IMR-90 (cell line): ENCODE measurements at regions not wholly inside any gene's neighbourhood (a gene's known extent, or its start where the extent isn't known, plus 50 kb on each side); places are given as distances from the start of the nearest gene placed in this dataset.

Experiments used
- ATAC-seq: fragments of 200-7000 bp; cut with Tn5 transposase; 2 replicates; pipeline ENCODE4 v1.9.1; 2020; ENCODE audit warnings: low read depth, mild to moderate bottlenecking, moderate library complexity
- BruUV-seq: library from RNA; stranded (reverse); fragments of 400-500 nt; replicated peaks from 2 replicates; lab custom pipeline; 2021; lab: Mats Ljungman, UMichigan
- CTCF ChIA-PET: fragments of 300-600 bp; formaldehyde crosslinking; extraction: SDS; loops from one replicate; lab custom pipeline; 2021; ENCODE audit warnings: antibody characterized with exemption; lab: Yijun Ruan, JAX
- POLR2A ChIA-PET: fragments of 300-600 bp; sonication (Branson Sonifier 250); formaldehyde crosslinking; loops from one replicate; lab custom pipeline; 2022; ENCODE audit warnings: antibody characterized with exemption; ENCODE audit not compliant: unreplicated experiment; lab: Charles Lee
- DNase-seq: peaks from one replicate; pipeline ENCODE4 v3.0.0; 2013
- H2AFZ ChIP-seq: replicated peaks from 2 replicates; pipeline ENCODE3; 2013; ENCODE audit warnings: low read length, mild to moderate bottlenecking; ENCODE audit not compliant: poor library complexity
- H2AK5ac ChIP-seq: 2 replicates; pipeline ENCODE4 v1.6.1; 2013; ENCODE audit warnings: low read depth, low read length, inconsistent platforms
- H2AK9ac ChIP-seq: replicated peaks from 2 replicates; pipeline ENCODE3; 2013; ENCODE audit warnings: mild to moderate bottlenecking, low read depth, low read length, moderate library complexity; ENCODE audit not compliant: poor library complexity
- H2BK120ac ChIP-seq: 2 replicates; pipeline ENCODE4 v1.6.1; 2013; ENCODE audit warnings: low read depth, low read length, inconsistent platforms
- H2BK15ac ChIP-seq: 3 replicates; pipeline ENCODE4 v1.6.1; 2013; ENCODE audit warnings: low read depth, low read length, inconsistent platforms
- H2BK20ac ChIP-seq: 2 replicates; pipeline ENCODE4 v1.6.1; 2013; ENCODE audit warnings: low read depth, mild to moderate bottlenecking, inconsistent platforms, low read length, moderate library complexity
- H2BK5ac ChIP-seq: 2 replicates; pipeline ENCODE4 v1.6.1; 2013; ENCODE audit warnings: mild to moderate bottlenecking, low read depth, low read length, inconsistent platforms; ENCODE audit not compliant: poor library complexity, severe bottlenecking
- H3K14ac ChIP-seq: replicated peaks from 2 replicates; pipeline ENCODE4 v1.6.1; 2013; ENCODE audit warnings: low read depth, low read length, inconsistent platforms
- H3K18ac ChIP-seq: 2 replicates; pipeline ENCODE4 v1.6.1; 2013; ENCODE audit warnings: low read depth, low read length, control low read depth
- H3K23ac ChIP-seq: 2 replicates; pipeline ENCODE4 v1.6.1; 2013; ENCODE audit warnings: low read depth, low read length, inconsistent platforms
- H3K27ac ChIP-seq: 2 replicates; pipeline ENCODE4 v1.5.1; 2013; ENCODE audit warnings: mild to moderate bottlenecking, control low read depth, low read length; ENCODE audit not compliant: insufficient read depth
- H3K27me3 ChIP-seq: 2 replicates; pipeline ENCODE4 v1.6.1; 2013; ENCODE audit warnings: low read length; ENCODE audit not compliant: control insufficient read depth, insufficient read depth
- H3K36me3 ChIP-seq: 2 replicates; pipeline ENCODE4 v1.6.1; 2013; ENCODE audit warnings: low read length, mixed read lengths; ENCODE audit not compliant: control insufficient read depth, insufficient read depth
- H3K4ac ChIP-seq: 2 replicates; pipeline ENCODE4 v1.6.1; 2013; ENCODE audit warnings: low read depth, low read length, inconsistent platforms
- H3K4me1 ChIP-seq: 2 replicates; pipeline ENCODE4 v1.6.1; 2013; ENCODE audit warnings: low read length, mixed read lengths; ENCODE audit not compliant: control insufficient read depth, insufficient read depth
- H3K4me2 ChIP-seq: 2 replicates; pipeline ENCODE4 v1.6.1; 2013; ENCODE audit warnings: low read depth, mild to moderate bottlenecking, control low read depth, low read length, moderate library complexity
- H3K4me3 ChIP-seq: 2 replicates; pipeline ENCODE4 v1.5.1; 2013; ENCODE audit warnings: low read depth, mild to moderate bottlenecking, control low read depth, low read length, moderate library complexity; ENCODE audit not compliant: insufficient read depth
- H3K56ac ChIP-seq: 2 replicates; pipeline ENCODE4 v1.6.1; 2013; ENCODE audit warnings: low read length, inconsistent platforms; ENCODE audit not compliant: insufficient read depth; ENCODE audit errors: extremely low read depth
- H3K79me1 ChIP-seq, 2 experiments: 2 replicates each; pipeline ENCODE4 v1.6.1; 2013; ENCODE audit warnings: low read length in 2 of 2, inconsistent platforms in 1 of 2, low read depth in 1 of 2
- H3K9ac ChIP-seq: 2 replicates; pipeline ENCODE4 v1.6.1; 2013; ENCODE audit warnings: low read depth, low read length, control low read depth
- H3K9me1 ChIP-seq: 2 replicates; pipeline ENCODE4 v1.6.1; 2013; ENCODE audit warnings: low read length, inconsistent platforms; ENCODE audit not compliant: insufficient read depth
- H3K9me3 ChIP-seq: 2 replicates; pipeline ENCODE4 v1.6.1; 2013; ENCODE audit warnings: low read length; ENCODE audit not compliant: control insufficient read depth, insufficient read depth
- H4K20me1 ChIP-seq: 2 replicates; pipeline ENCODE4 v1.6.1; 2013; ENCODE audit warnings: low read length, inconsistent platforms; ENCODE audit not compliant: insufficient read depth
- H4K5ac ChIP-seq: 2 replicates; pipeline ENCODE4 v1.6.1; 2013; ENCODE audit warnings: mild to moderate bottlenecking, low read depth, low read length, control low read depth
- H4K8ac ChIP-seq, 2 experiments: 2 replicates each; pipeline ENCODE4 v1.6.1; 2013; ENCODE audit warnings: low read depth in 2 of 2, low read length in 2 of 2, control low read depth in 1 of 2, inconsistent platforms in 1 of 2
- H4K91ac ChIP-seq: 2 replicates; pipeline ENCODE4 v1.6.1; 2013; ENCODE audit warnings: low read depth, low read length, inconsistent platforms; ENCODE audit not compliant: insufficient read depth
- BHLHE40 ChIP-seq: fragments of 150-350 bp; IDR thresholded peaks from 2 replicates; pipeline ENCODE4 v1.6.1; 2016; ENCODE audit warnings: mild to moderate bottlenecking, low read depth, low read length
- CEBPB ChIP-seq: IDR thresholded peaks from 2 replicates; pipeline ENCODE4 v1.6.1; 2012; ENCODE audit warnings: low read depth, low read length, improper control_type of control experiment
- CHD1 ChIP-seq: IDR thresholded peaks from 2 replicates; pipeline ENCODE4 v1.6.1; 2012; ENCODE audit warnings: low read depth, low read length, improper control_type of control experiment
- FOS ChIP-seq: fragments of 150-350 bp; IDR thresholded peaks from 2 replicates; pipeline ENCODE4 v1.6.1; 2016; ENCODE audit warnings: low read depth, low read length
- MAFK ChIP-seq: IDR thresholded peaks from 2 replicates; pipeline ENCODE4 v1.6.1; 2012; ENCODE audit warnings: low read depth, low read length, improper control_type of control experiment
- MAZ ChIP-seq: IDR thresholded peaks from 2 replicates; pipeline ENCODE4 v1.6.1; 2012; ENCODE audit warnings: low read depth, mild to moderate bottlenecking, low read length, improper control_type of control experiment, moderate library complexity, borderline replicate concordance
- MXI1 ChIP-seq: IDR thresholded peaks from 2 replicates; pipeline ENCODE4 v1.6.1; 2012; ENCODE audit warnings: low read depth, mild to moderate bottlenecking, low read length, moderate library complexity, borderline replicate concordance
- NFE2L2 ChIP-seq: fragments of 150-350 bp; IDR thresholded peaks from 2 replicates; pipeline ENCODE4 v1.6.1; 2016; ENCODE audit warnings: low read depth, mild to moderate bottlenecking, low read length
- POLR2A ChIP-seq: IDR thresholded peaks from 2 replicates; pipeline ENCODE4 v1.6.1; 2012; ENCODE audit warnings: mild to moderate bottlenecking, low read depth, low read length
- RAD21 ChIP-seq: IDR thresholded peaks from 2 replicates; pipeline ENCODE4 v1.6.1; 2012; ENCODE audit warnings: low read length, improper control_type of control experiment
- RCOR1 ChIP-seq: IDR thresholded peaks from 2 replicates; pipeline ENCODE4 v1.6.1; 2012; ENCODE audit warnings: mild to moderate bottlenecking, low read length, improper control_type of control experiment; ENCODE audit not compliant: insufficient replicate concordance
- RFX5 ChIP-seq: IDR thresholded peaks from 2 replicates; pipeline ENCODE4 v1.8.0; 2012; ENCODE audit warnings: low read depth, mild to moderate bottlenecking, low read length, moderate library complexity
- SMC3 ChIP-seq: fragments of 150-350 bp; IDR thresholded peaks from 2 replicates; pipeline ENCODE4 v1.6.1; 2016; ENCODE audit warnings: low read depth, mild to moderate bottlenecking, antibody characterized with exemption, low read length, moderate library complexity
- WGBS, 2 experiments: methylation state at CpG; one replicate each; pipeline versions ENCODE4 v1.1.5 to v1.1.7; 2013; ENCODE audit warnings: missing lambda C conversion rate in 2 of 2; ENCODE audit not compliant: insufficient read length in 1 of 2; ENCODE audit errors: extremely low coverage in 2 of 2; 5-methylcytosine and 5-hydroxymethylcytosine counted together
- dilution Hi-C: fragments of 300-500 bp; cut with HindIII; formaldehyde crosslinking; loops from one replicate; pipeline ENCODE4 v1.14.3; 2018; ENCODE audit warnings: low sequenced_read_pairs; ENCODE audit not compliant: unreplicated experiment
- in situ Hi-C: fragments of 300-500 bp; cut with MboI; formaldehyde crosslinking; loops from 3 replicates; pipeline ENCODE4 v1.14.3; 2019; ENCODE audit warnings: low sequenced_read_pairs, inconsistent platforms, mixed read lengths
- intact Hi-C: fragments of 100-400 bp; cut with micrococcal nuclease; formaldehyde crosslinking; loops from 2 replicates; pipeline ENCODE4 v1.10.0; 2022
- TF ChIP-seq, protein P1 (sequence below): fragments of 150-350 bp; IDR thresholded peaks from 2 replicates; pipeline ENCODE4 v1.6.1; 2017; ENCODE audit warnings: mild to moderate bottlenecking, antibody characterized with exemption, low read length, low read depth
- TF ChIP-seq, protein P2 (sequence below): fragments of 150-350 bp; IDR thresholded peaks from 2 replicates; pipeline ENCODE4 v1.6.1; 2016; ENCODE audit warnings: low read depth, mild to moderate bottlenecking, low read length, moderate library complexity, borderline replicate concordance
- TF ChIP-seq, protein P3 (sequence below): conservative IDR thresholded peaks from 2 replicates; pipeline ENCODE4 v1.5.1; 2012; ENCODE audit warnings: mild to moderate bottlenecking, low read depth, low read length, improper control_type of control experiment

DNA sequence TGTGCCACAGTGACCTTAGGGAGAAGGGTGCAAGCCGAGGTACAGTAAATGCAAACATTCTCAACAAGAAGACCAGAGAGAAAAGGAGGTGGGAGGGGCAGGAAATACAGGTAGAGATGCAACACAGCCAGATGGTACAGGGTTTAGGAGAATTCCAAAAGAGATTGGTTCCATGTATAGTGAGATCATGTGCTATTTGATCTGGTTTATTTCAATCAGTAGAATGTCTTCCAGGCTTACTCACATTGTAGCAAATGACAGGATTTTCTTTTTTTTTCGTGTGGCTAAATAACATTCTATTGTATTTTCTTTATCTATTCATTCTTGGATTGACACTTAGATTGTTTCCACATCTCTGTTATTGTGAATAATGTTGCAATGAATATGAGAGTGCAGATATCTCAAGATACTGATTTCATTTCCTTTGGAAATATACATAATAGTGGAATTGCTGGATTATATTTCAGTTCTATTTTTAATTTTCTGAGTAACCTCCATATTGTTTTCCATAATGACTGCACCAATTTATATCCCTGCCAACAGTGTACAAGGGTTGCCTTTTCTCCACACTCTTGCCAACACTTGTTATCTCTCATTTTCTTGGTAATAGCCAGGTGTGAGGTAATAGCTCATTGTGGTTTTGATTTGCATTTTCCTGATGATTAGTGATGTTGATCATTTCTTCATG, 107.8 kb upstream of the GAS1 start:
- in situ Hi-C loops (no loop called here), intact Hi-C loops (no loop called here), dilution Hi-C loops (no loop called here)
- H2AK9ac ChIP-seq: no peak overlapping the region
- H2BK20ac ChIP-seq: no peak overlapping the region
- no peak overlapping the region for H3K4ac ChIP-seq
- no peaks in the 10 kb centered on the region for H3K36me3 ChIP-seq
- no peaks in the 10 kb centered on the region for H4K20me1 ChIP-seq
- DNase-seq (no peak), ATAC-seq (no peak)
- H3K79me1 ChIP-seq: no peaks in the 10 kb centered on the region
- POLR2A ChIA-PET: no interaction called here
- no peak overlapping the region for H3K18ac ChIP-seq
- H3K4me1 ChIP-seq: no peaks in the 10 kb centered on the region
- no peaks in the 10 kb centered on the region for H3K9me1 ChIP-seq
- H2AFZ ChIP-seq: no peak overlapping the region
- no peak overlapping the region for H3K14ac ChIP-seq
- H4K5ac ChIP-seq: no peak overlapping the region
- CTCF ChIA-PET: no interaction called here
- no peak overlapping the region for H3K4me2 ChIP-seq
- H3K56ac ChIP-seq: no peak overlapping the region
- H3K9ac ChIP-seq: no peak overlapping the region
- no peak overlapping the region for H3K27ac ChIP-seq
- no peak overlapping the region for H2AK5ac ChIP-seq
- no peak overlapping the region for H4K8ac ChIP-seq
- H2BK15ac ChIP-seq: no peak overlapping the region
- H2BK5ac ChIP-seq: no peak overlapping the region
- WGBS, 2 experiments: no CpG with 5 or more reads among the region's 2 CpGs
- no peaks in the 10 kb centered on the region for H3K9me3 ChIP-seq
- no peak overlapping the region for H2BK120ac ChIP-seq
- no peaks in the 10 kb centered on the region for H3K27me3 ChIP-seq
- TF ChIP-seq, protein P1, sequence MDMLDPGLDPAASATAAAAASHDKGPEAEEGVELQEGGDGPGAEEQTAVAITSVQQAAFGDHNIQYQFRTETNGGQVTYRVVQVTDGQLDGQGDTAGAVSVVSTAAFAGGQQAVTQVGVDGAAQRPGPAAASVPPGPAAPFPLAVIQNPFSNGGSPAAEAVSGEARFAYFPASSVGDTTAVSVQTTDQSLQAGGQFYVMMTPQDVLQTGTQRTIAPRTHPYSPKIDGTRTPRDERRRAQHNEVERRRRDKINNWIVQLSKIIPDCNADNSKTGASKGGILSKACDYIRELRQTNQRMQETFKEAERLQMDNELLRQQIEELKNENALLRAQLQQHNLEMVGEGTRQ: no peak
- TF ChIP-seq, protein P2, sequence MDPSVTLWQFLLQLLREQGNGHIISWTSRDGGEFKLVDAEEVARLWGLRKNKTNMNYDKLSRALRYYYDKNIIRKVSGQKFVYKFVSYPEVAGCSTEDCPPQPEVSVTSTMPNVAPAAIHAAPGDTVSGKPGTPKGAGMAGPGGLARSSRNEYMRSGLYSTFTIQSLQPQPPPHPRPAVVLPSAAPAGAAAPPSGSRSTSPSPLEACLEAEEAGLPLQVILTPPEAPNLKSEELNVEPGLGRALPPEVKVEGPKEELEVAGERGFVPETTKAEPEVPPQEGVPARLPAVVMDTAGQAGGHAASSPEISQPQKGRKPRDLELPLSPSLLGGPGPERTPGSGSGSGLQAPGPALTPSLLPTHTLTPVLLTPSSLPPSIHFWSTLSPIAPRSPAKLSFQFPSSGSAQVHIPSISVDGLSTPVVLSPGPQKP: no peak
- TF ChIP-seq RFX5 (no peak), FOS (no peak), BHLHE40 (no peak), MXI1 (no peak), CHD1 (no peak), CEBPB (no peak), NFE2L2 (no peak), SMC3 (no peak), MAZ (no peak), POLR2A (no peak), MAFK (no peak), RCOR1 (no peak), RAD21 (no peak)
- TF ChIP-seq, protein P3, sequence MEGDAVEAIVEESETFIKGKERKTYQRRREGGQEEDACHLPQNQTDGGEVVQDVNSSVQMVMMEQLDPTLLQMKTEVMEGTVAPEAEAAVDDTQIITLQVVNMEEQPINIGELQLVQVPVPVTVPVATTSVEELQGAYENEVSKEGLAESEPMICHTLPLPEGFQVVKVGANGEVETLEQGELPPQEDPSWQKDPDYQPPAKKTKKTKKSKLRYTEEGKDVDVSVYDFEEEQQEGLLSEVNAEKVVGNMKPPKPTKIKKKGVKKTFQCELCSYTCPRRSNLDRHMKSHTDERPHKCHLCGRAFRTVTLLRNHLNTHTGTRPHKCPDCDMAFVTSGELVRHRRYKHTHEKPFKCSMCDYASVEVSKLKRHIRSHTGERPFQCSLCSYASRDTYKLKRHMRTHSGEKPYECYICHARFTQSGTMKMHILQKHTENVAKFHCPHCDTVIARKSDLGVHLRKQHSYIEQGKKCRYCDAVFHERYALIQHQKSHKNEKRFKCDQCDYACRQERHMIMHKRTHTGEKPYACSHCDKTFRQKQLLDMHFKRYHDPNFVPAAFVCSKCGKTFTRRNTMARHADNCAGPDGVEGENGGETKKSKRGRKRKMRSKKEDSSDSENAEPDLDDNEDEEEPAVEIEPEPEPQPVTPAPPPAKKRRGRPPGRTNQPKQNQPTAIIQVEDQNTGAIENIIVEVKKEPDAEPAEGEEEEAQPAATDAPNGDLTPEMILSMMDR: no peak
- no peak overlapping the region for H4K91ac ChIP-seq
- no peak overlapping the region for H3K23ac ChIP-seq
- BruUV-seq: no TSS peak
- H3K4me3 ChIP-seq: no peak overlapping the region
